ENCODE measurements at regions not wholly inside any gene's neighbourhood (a gene's known extent, or its start where the extent isn't known, plus 50 kb on each side); places are given as distances from the start of the nearest gene placed in this dataset.

GRCh38 chr4:29405116-29405515, 1315.1 kb upstream of the PCDH7 start (continued):
- TF ChIP-seq SMARCA5 (IDR thresholded peaks at IDR 0.05), result no peak
- no peak for TF ChIP-seq TCF3 (IDR thresholded peaks at IDR 0.05; ENCODE audit: borderline replicate concordance, insufficient read depth, low read depth, low read length)
- TF ChIP-seq TCF12 (IDR thresholded peaks at IDR 0.05; ENCODE audit: low read depth, low read length), result no peak
- no peak for TF ChIP-seq TCF7 (IDR thresholded peaks at IDR 0.05; ENCODE audit: borderline replicate concordance)

GRCh38 chr4:29415771-29416170, 1304.4 kb upstream of the PCDH7 start:
- BruUV-seq (replicated peaks), result no TSS peak
- DNase-seq (ENCODE audit: low read depth, low spot score) (no peak), ATAC-seq (no peak), FAIRE-seq (no peak)
- in situ Hi-C loops (cut with MboI), result no loop called here
- H3K9ac ChIP-seq (ENCODE audit: control insufficient read depth, insufficient read depth, low read length), result no peak overlapping the region
- no peak overlapping the region for H2AFZ ChIP-seq (ENCODE audit: control insufficient read depth, low read depth, low read length)
- H3K27ac ChIP-seq (ENCODE audit: control insufficient read depth, insufficient read depth), result no peak overlapping the region
- no peaks in the 10 kb centered on the region for H4K20me1 ChIP-seq (ENCODE audit: control insufficient read depth, insufficient read depth)
- ChIA-PET RAD21 (ENCODE audit: unreplicated experiment) (no interaction called here), POLR2A (no interaction called here), SMC1A (ENCODE audit: uncharacterized antibody, unreplicated experiment) (no interaction called here), CTCF (no interaction called here)
- H3K79me2 ChIP-seq (ENCODE audit: control insufficient read depth, insufficient read depth, low read length), result no peaks in the 10 kb centered on the region
- WGBS (ENCODE audit: insufficient coverage, insufficient replicate concordance, low lambda C conversion rate, missing lambda C conversion rate), result 38% methylated on average over 3 of the region's 3 CpGs
- no peaks in the 10 kb centered on the region for H3K27me3 ChIP-seq (replicated peaks in 1 of 2; ENCODE audit: control insufficient read depth in 2 of 2, insufficient read depth in 2 of 2, low read length in 1 of 2)
- H3K36me3 ChIP-seq (ENCODE audit: control insufficient read depth in 2 of 2, insufficient read depth in 2 of 2, low read length in 1 of 2), result no peaks in the 10 kb centered on the region
- H3K4me1 ChIP-seq (ENCODE audit: control insufficient read depth, insufficient read depth, low read length), result no peaks in the 10 kb centered on the region
- no peaks in the 10 kb centered on the region for H3K9me3 ChIP-seq (replicated peaks; ENCODE audit: control insufficient read depth, insufficient read depth, low read length)
- TF ChIP-seq MYC (IDR thresholded peaks at IDR 0.05; ENCODE audit: insufficient read depth, insufficient read length, insufficient replicate concordance, low read length, severe bottlenecking) (no peak), RELB (IDR thresholded peaks at IDR 0.05; ENCODE audit: low read depth) (no peak), ZBTB40 (IDR thresholded peaks at IDR 0.05; ENCODE audit: borderline replicate concordance) (no peak), GABPA (IDR thresholded peaks at IDR 0.05; ENCODE audit: low read depth) (no peak), RAD51 (IDR thresholded peaks at IDR 0.05) (no peak), ZNF384 (IDR thresholded peaks at IDR 0.05; ENCODE audit: borderline replicate concordance, low read depth, low read length) (no peak), SMAD5 (IDR thresholded peaks at IDR 0.05; ENCODE audit: low read depth) (no peak), CHD1 (IDR thresholded peaks at IDR 0.05; ENCODE audit: low read depth, low read length) (no peak), CBX5 (IDR thresholded peaks at IDR 0.05; ENCODE audit: low read depth) (no peak), CREB1 (IDR thresholded peaks at IDR 0.05; ENCODE audit: low read depth) (no peak), EGR1 (IDR thresholded peaks at IDR 0.05; ENCODE audit: borderline replicate concordance in 1 of 2, low read depth in 2 of 2, low read length in 2 of 2) (no peak)
- H3K4me3 ChIP-seq, result no peak overlapping the region
- H3K4me2 ChIP-seq (ENCODE audit: control insufficient read depth, insufficient read depth), result no peak overlapping the region
- intact Hi-C loops (cut with micrococcal nuclease; ENCODE audit: unreplicated experiment), result no loop called here

Measured in GM12878 (cell line).